ENCODE measurements at regions not wholly inside any gene's neighbourhood (a gene's known extent, or its start where the extent isn't known, plus 50 kb on each side); places are given as distances from the start of the nearest gene placed in this dataset.

- no peaks in the 10 kb centered on the region for H3K9me3 Mint-ChIP-seq
- no peak overlapping the region for H3K4me3 Mint-ChIP-seq
- H3K27ac Mint-ChIP-seq: no peak overlapping the region
- no peaks in the 10 kb centered on the region for H3K4me1 Mint-ChIP-seq
- peaks cover 7% of the 10 kb centered on the region for H3K27me3 Mint-ChIP-seq
- H3K36me3 Mint-ChIP-seq (ENCODE audit: low read depth): no peaks in the 10 kb centered on the region
- ATAC-seq (replicated peaks): no peak
Measured at GRCh38 chr12:130008241-130008640, 104.4 kb upstream of the TMEM132D start.

- H3K36me3 Mint-ChIP-seq (ENCODE audit: low read depth): no peaks in the 10 kb centered on the region
Measured at GRCh38 chr12:130009961-130010360, 106.1 kb upstream of the TMEM132D start.

GRCh38 chr12:130011611-130012385 lies 108.0 kb upstream of the TMEM132D start:
- H3K36me3 Mint-ChIP-seq (ENCODE audit: low read depth): no peaks in the 10 kb centered on the region
- H3K9me3 Mint-ChIP-seq: no peaks in the 10 kb centered on the region
- H3K27ac Mint-ChIP-seq: no peak overlapping the region
- no peak for ATAC-seq (replicated peaks)
- no peaks in the 10 kb centered on the region for H3K4me1 Mint-ChIP-seq
- no peak overlapping the region for H3K4me3 Mint-ChIP-seq
- H3K27me3 Mint-ChIP-seq: peaks cover 10% of the 10 kb centered on the region

More at GRCh38 chr12:130009961-130010360, 106.1 kb upstream of the TMEM132D start:
- Mint-ChIP-seq H3K4me1 (no peaks in the 10 kb centered on the region), H3K27ac (no peak overlapping the region), H3K4me3 (no peak overlapping the region), H3K9me3 (no peaks in the 10 kb centered on the region), H3K27me3 (peaks cover 10% of the 10 kb centered on the region)
- no peak for ATAC-seq (replicated peaks)

GRCh38 chr12:130013771-130014484 lies 110.1 kb upstream of the TMEM132D start:
- no peak overlapping the region for H3K27ac Mint-ChIP-seq

GRCh38 chr12:130014485-130014807 lies 110.6 kb upstream of the TMEM132D start:
- no peaks in the 10 kb centered on the region for H3K36me3 Mint-ChIP-seq (ENCODE audit: low read depth)
- H3K27me3 Mint-ChIP-seq: peaks cover 6% of the 10 kb centered on the region
- no peak overlapping the region for H3K4me3 Mint-ChIP-seq
- H3K4me1 Mint-ChIP-seq: no peaks in the 10 kb centered on the region
- H3K9me3 Mint-ChIP-seq: no peaks in the 10 kb centered on the region
- H3K27ac Mint-ChIP-seq: no peak overlapping the region
- ATAC-seq (replicated peaks): no peak

More at GRCh38 chr12:130013771-130014484, 110.1 kb upstream of the TMEM132D start:
- Mint-ChIP-seq H3K27me3 (peaks cover 6% of the 10 kb centered on the region), H3K36me3 (ENCODE audit: low read depth) (no peaks in the 10 kb centered on the region), H3K9me3 (no peaks in the 10 kb centered on the region), H3K4me3 (no peak overlapping the region), H3K4me1 (no peaks in the 10 kb centered on the region)
- peak; percentile 38 for ATAC-seq (replicated peaks)

- no peak overlapping the region for H3K4me3 Mint-ChIP-seq
- ATAC-seq (replicated peaks): no peak
- H3K4me1 Mint-ChIP-seq: no peaks in the 10 kb centered on the region
- H3K9me3 Mint-ChIP-seq: no peaks in the 10 kb centered on the region
- H3K27ac Mint-ChIP-seq: no peak overlapping the region
- peaks cover 6% of the 10 kb centered on the region for H3K27me3 Mint-ChIP-seq
- H3K36me3 Mint-ChIP-seq (ENCODE audit: low read depth): no peaks in the 10 kb centered on the region
Measured at GRCh38 chr12:130016194-130016593, 112.4 kb upstream of the TMEM132D start.

- H3K27me3 Mint-ChIP-seq: peaks cover 3% of the 10 kb centered on the region
- ATAC-seq (replicated peaks): no peak
Measured at GRCh38 chr12:130016986-130017385, 113.2 kb upstream of the TMEM132D start.

GRCh38 chr12:130017591-130018449 lies 114.0 kb upstream of the TMEM132D start:
- no peak overlapping the region for H3K27ac Mint-ChIP-seq
- H3K9me3 Mint-ChIP-seq: no peaks in the 10 kb centered on the region
- no peak for ATAC-seq (replicated peaks)
- peaks cover 3% of the 10 kb centered on the region for H3K27me3 Mint-ChIP-seq
- H3K4me1 Mint-ChIP-seq: no peaks in the 10 kb centered on the region
- H3K4me3 Mint-ChIP-seq: no peak overlapping the region
- H3K36me3 Mint-ChIP-seq (ENCODE audit: low read depth): no peaks in the 10 kb centered on the region

More at GRCh38 chr12:130016986-130017385, 113.2 kb upstream of the TMEM132D start:
- H3K4me1 Mint-ChIP-seq: no peaks in the 10 kb centered on the region
- H3K27ac Mint-ChIP-seq: no peak overlapping the region
- H3K4me3 Mint-ChIP-seq: no peak overlapping the region
- no peaks in the 10 kb centered on the region for H3K36me3 Mint-ChIP-seq (ENCODE audit: low read depth)
- no peaks in the 10 kb centered on the region for H3K9me3 Mint-ChIP-seq

- no peaks in the 10 kb centered on the region for H3K36me3 Mint-ChIP-seq (ENCODE audit: low read depth)
- no peaks in the 10 kb centered on the region for H3K9me3 Mint-ChIP-seq
- H3K4me3 Mint-ChIP-seq: no peak overlapping the region
- peaks cover 3% of the 10 kb centered on the region for H3K27me3 Mint-ChIP-seq
- no peak overlapping the region for H3K27ac Mint-ChIP-seq
- no peaks in the 10 kb centered on the region for H3K4me1 Mint-ChIP-seq
- no peak for ATAC-seq (replicated peaks)
Measured at GRCh38 chr12:130018614-130019013, 114.8 kb upstream of the TMEM132D start.

GRCh38 chr12:130026608-130027176 lies 122.9 kb upstream of the TMEM132D start:
- Mint-ChIP-seq H3K4me3 (no peak overlapping the region), H3K27ac (no peak overlapping the region)

GRCh38 chr12:130027798-130028197 lies 124.0 kb upstream of the TMEM132D start:
- Mint-ChIP-seq H3K4me1 (no peaks in the 10 kb centered on the region), H3K36me3 (ENCODE audit: low read depth) (no peaks in the 10 kb centered on the region), H3K27me3 (peaks cover 3% of the 10 kb centered on the region), H3K4me3 (no peak overlapping the region), H3K27ac (no peak overlapping the region), H3K9me3 (no peaks in the 10 kb centered on the region)
- no peak for ATAC-seq (replicated peaks)

More at GRCh38 chr12:130026608-130027176, 122.9 kb upstream of the TMEM132D start:
- Mint-ChIP-seq H3K4me1 (no peaks in the 10 kb centered on the region), H3K27me3 (no peaks in the 10 kb centered on the region), H3K9me3 (no peaks in the 10 kb centered on the region), H3K36me3 (ENCODE audit: low read depth) (no peaks in the 10 kb centered on the region)
- no peak for ATAC-seq (replicated peaks)

- ATAC-seq (replicated peaks): no peak
- Mint-ChIP-seq H3K36me3 (ENCODE audit: low read depth) (no peaks in the 10 kb centered on the region), H3K4me1 (no peaks in the 10 kb centered on the region)
Measured at GRCh38 chr12:130029151-130029550, 125.3 kb upstream of the TMEM132D start.

GRCh38 chr12:130031041-130031440 lies 127.2 kb upstream of the TMEM132D start:
- Mint-ChIP-seq H3K36me3 (ENCODE audit: low read depth) (no peaks in the 10 kb centered on the region), H3K4me1 (no peaks in the 10 kb centered on the region), H3K4me3 (no peak overlapping the region), H3K27ac (no peak overlapping the region), H3K9me3 (no peaks in the 10 kb centered on the region), H3K27me3 (peaks cover 3% of the 10 kb centered on the region)
- no peak for ATAC-seq (replicated peaks)

More at GRCh38 chr12:130029151-130029550, 125.3 kb upstream of the TMEM132D start:
- Mint-ChIP-seq H3K4me3 (no peak overlapping the region), H3K27me3 (peaks cover 3% of the 10 kb centered on the region), H3K9me3 (no peaks in the 10 kb centered on the region), H3K27ac (no peak overlapping the region)

GRCh38 chr12:130031571-130032189 lies 127.9 kb upstream of the TMEM132D start:
- H3K4me1 Mint-ChIP-seq: no peaks in the 10 kb centered on the region
- no peak overlapping the region for H3K27ac Mint-ChIP-seq
- H3K36me3 Mint-ChIP-seq (ENCODE audit: low read depth): no peaks in the 10 kb centered on the region
- ATAC-seq (replicated peaks): no peak
- peaks cover 3% of the 10 kb centered on the region for H3K27me3 Mint-ChIP-seq
- H3K9me3 Mint-ChIP-seq: no peaks in the 10 kb centered on the region
- no peak overlapping the region for H3K4me3 Mint-ChIP-seq
